ENCODE measurements at regions not wholly inside any gene's neighbourhood (a gene's known extent, or its start where the extent isn't known, plus 50 kb on each side); places are given as distances from the start of the nearest gene placed in this dataset.

DNA sequence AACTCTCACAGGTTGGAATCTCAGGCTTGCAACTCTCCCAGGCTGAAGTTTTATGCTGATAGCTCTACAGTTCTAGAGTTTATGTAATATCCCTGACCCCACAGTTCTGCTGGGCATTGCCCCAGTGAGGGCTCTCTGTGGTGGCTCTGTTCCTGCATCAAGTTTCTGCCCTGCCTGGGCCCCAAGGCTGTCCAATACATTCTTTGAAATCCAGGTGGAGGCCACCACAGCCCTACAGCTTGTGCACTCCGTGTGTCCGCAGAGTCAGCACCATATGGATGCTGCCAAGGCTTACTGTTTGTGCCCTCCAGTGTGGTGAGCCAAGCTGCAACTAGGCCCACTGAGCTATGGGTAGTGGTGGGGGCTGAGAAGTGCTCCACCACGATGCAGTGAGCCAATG lies 1141.2 kb upstream of the EPHA6 start:
- TF ChIP-seq, protein P1, sequence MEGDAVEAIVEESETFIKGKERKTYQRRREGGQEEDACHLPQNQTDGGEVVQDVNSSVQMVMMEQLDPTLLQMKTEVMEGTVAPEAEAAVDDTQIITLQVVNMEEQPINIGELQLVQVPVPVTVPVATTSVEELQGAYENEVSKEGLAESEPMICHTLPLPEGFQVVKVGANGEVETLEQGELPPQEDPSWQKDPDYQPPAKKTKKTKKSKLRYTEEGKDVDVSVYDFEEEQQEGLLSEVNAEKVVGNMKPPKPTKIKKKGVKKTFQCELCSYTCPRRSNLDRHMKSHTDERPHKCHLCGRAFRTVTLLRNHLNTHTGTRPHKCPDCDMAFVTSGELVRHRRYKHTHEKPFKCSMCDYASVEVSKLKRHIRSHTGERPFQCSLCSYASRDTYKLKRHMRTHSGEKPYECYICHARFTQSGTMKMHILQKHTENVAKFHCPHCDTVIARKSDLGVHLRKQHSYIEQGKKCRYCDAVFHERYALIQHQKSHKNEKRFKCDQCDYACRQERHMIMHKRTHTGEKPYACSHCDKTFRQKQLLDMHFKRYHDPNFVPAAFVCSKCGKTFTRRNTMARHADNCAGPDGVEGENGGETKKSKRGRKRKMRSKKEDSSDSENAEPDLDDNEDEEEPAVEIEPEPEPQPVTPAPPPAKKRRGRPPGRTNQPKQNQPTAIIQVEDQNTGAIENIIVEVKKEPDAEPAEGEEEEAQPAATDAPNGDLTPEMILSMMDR (IDR thresholded peaks at IDR 0.05), result no peak
- no peak for TF ChIP-seq POLR2A (IDR thresholded peaks at IDR 0.05)
